ENCODE measurements at regions not wholly inside any gene's neighbourhood (a gene's known extent, or its start where the extent isn't known, plus 50 kb on each side); places are given as distances from the start of the nearest gene placed in this dataset.
A peak's percentile ranks its signal among the peaks of the same experiment; 100 is the strongest.
"Not testable (repeated sequence)": the region's sequence is repeated elsewhere in the genome, so short reads cannot be mapped to it uniquely, and the experiment has no call there.

DNA sequence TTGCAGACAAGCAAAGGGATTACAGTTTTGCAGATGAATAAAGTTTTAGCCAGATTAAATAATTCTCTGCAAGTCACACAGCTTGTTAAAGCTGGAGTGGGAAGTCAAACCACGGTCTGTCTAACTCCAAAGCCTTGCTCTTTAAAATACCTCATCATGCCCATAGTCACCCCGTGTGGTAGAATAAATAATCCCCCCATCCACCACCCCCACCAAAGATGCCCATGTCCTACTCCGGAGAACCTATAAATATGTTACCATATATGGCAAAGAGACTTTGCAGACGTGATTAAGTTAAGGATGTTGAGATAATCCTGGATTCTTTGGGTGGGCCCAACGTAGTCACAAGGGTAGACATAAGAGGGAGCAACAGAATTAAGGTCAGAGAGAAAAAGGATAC is 118.7 kb downstream of the BEND2 start:
- no peak for DNase-seq (ENCODE audit: low spot score)

DNA sequence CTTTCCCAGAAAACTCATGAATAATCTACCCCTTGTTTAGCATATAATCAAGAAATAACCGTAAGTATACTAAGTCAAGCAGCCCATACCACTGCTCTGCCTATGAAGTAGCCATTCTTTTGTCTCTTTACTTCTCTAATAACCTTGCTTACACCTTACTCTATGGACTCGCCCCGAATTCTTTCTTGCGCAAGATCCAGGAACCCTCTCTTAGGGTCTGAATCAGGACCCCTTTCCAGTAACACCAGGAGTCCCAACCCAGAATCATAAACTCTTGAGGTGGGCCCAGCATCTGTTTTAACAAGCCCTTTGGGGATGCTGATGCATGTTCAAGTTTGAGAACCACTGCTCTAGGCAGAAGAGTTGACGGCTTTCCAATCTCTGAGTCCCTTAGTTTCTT is 119.6 kb downstream of the BEND2 start:
- DNase-seq (ENCODE audit: low spot score): no peak

GRCh38 chrX:18099745-18100144 is 120.9 kb downstream of the BEND2 start:
- DNase-seq (ENCODE audit: low spot score): peak; percentile 40

DNA sequence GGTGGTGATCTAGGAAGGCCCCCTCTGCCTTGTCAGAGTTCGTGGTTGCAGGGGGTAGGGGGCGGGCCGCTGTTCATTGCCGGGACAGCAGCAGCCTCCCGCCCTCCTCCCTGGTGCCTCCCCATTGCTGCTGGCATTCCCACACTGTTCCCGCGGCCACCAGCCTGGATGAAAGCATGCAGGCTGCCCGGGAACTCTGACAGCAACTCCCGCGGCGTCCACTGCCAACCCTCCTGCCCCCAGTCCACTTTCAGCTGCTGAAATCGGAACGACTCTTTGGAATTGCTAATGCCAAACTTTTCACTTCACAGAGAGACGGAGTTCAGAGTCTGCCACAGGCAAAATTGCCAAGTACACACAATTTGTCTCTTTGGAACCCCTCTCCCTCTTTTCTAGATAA is 121.9 kb downstream of the BEND2 start:
- peak; percentile 7 for DNase-seq (ENCODE audit: low spot score)

- DNase-seq (ENCODE audit: low spot score): no peak
Measured at GRCh38 chrX:18076434-18076833, 144.3 kb downstream of the BEND2 start.

DNA sequence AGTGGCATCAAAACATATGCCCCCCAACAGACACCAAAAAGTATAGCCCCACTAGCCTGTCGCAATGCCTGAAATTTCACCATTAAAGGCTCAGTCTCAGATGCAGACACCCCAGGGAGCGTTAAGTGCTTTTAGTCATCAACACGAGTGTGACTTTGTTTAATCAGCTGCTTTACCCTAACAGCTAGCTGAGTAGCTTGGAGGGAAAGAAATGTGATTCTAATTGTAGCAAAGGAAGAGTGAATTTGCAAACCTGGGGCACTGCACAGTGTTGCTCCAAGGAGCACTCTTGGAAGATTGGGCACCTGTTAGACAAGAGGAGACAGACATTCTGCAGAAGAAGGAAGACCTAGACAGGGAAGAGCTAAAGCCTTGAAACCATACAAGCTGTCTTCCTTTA is 145.1 kb downstream of the BEND2 start:
- no peak for DNase-seq (ENCODE audit: low spot score)

- not testable (repeated sequence) for DNase-seq (ENCODE audit: low spot score)
Measured at GRCh38 chrX:18068045-18068444, 152.6 kb downstream of the BEND2 start.

DNA sequence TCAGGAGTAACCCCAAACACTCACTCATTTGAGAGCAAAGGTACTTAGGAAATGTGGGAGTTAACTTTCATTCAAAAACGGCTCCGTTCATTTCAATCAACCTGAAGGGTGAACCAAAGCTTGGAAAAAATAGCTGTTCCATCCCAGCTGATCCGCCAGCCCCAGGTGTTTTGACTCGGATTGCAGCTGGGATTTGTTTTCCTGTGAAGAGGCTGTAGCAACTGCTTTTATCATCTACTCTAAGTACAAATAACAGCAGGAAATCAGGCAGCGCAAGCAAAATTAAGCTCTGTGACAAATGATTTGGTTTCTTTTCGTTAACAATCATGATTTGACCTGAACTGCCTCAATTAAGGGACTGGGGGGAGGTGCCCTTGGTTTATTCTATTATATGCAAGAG is 154.7 kb downstream of the BEND2 start:
- DNase-seq (ENCODE audit: low spot score): no peak

GRCh38 chrX:18051690-18052089 is 169.0 kb downstream of the BEND2 start:
- DNase-seq (ENCODE audit: low spot score): peak; percentile 35

- peak; percentile 6 for DNase-seq (ENCODE audit: low spot score)
Measured at GRCh38 chrX:18047491-18047890, 173.2 kb downstream of the BEND2 start.

GRCh38 chrX:18045436-18045835 is 175.2 kb downstream of the BEND2 start:
- no peak for DNase-seq (ENCODE audit: low spot score)

DNA sequence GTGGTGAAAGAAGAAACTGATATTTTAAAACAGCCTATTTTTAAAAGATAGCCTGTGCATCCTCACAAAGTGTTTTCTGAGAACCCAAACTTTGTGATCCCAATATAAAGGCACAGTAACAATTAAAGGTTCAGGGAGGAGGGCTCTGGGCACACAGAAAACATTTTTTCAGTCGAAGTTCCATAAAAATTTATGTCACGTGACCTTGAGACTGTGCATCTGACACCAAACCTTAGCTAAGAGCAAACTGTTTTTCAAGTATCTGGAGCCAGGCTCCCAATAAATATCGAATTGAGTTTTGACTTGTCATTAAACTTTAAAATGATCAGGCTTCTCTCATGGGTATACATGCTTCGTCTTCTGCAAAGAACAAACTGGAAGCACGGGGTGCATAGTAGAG is 177.9 kb downstream of the BEND2 start:
- DNase-seq (ENCODE audit: low spot score): no peak

DNA sequence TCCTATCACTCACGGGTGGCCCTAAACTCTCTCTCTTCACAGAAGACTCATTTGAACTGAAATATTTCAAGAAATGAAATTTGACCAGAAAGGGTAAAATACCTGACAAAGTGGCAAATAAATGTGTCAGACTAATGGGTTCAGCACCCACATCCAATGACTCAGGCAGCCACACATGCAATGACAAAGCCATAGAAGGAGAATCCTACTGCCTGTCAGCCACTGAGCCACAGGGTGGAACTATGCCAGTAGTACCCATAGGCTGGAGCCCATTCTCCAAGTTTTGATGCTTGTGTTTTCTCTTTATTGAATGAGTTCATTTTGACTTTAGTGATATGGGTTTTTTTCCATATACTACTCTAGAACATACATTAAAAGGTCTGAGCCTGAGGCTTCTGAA is 179.0 kb downstream of the BEND2 start:
- DNase-seq (ENCODE audit: low spot score): no peak

DNA sequence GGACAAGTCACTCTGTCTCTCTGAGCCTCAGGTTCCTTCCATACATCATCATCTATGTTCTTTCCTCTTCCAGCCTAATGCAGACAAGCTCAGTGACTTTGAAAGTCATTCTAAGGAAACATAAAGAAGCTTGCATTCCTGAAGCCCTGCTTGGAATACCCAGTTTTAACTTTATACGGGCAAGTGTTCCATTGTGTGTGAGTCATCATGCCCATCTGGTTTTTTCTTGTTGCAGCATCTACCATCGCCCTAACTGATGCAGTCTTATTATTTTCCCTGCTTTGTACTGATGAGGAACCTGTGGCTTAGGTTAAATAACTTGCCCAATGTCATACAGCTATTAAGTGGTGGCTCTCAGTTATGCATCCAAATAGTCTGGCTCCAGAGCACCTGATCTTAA is 177.9 kb upstream of the RAI2 start:
- DNase-seq (ENCODE audit: low spot score): no peak

- no peak for DNase-seq (ENCODE audit: low spot score)
Measured at GRCh38 chrX:18036394-18036793, 175.3 kb upstream of the RAI2 start.

DNA sequence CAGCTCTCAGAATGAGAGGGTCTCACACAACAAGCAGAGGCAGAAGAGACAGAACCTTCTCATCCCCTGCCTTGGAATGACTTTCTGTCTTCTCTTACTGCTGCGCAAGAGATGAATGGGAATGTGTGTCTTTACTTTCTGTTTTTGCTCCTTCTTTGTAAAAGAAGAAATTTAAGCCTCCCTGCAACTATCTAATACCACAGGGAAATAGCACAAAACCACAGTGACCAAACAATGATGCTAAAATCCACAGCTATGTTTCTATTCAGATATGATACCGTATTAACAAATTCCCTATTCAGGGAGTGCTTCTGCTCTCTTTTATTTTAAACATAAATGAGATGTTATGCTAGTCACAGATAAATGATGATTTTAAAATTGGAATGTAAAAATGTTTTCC is 173.8 kb upstream of the RAI2 start:
- no peak for DNase-seq (ENCODE audit: low spot score)

DNA sequence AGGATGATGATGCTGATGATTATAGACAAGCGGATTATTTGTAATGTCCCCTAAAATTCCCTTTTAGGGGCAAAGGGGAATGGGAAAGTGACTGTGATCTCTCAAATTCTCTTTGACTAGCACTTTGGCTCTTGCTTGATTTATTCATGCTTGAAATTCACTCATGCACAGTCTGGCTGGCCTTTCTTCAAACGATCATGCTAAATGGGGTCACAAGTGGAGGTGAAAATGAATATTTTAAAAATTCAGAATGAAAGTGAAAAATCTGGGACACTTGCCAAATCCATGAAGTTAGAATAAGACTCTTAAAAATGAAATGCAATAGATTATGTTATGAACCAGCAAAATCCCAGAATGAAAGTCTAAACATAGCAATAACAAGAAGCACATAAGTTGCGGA is 173.4 kb upstream of the RAI2 start:
- no peak for DNase-seq (ENCODE audit: low spot score)

DNA sequence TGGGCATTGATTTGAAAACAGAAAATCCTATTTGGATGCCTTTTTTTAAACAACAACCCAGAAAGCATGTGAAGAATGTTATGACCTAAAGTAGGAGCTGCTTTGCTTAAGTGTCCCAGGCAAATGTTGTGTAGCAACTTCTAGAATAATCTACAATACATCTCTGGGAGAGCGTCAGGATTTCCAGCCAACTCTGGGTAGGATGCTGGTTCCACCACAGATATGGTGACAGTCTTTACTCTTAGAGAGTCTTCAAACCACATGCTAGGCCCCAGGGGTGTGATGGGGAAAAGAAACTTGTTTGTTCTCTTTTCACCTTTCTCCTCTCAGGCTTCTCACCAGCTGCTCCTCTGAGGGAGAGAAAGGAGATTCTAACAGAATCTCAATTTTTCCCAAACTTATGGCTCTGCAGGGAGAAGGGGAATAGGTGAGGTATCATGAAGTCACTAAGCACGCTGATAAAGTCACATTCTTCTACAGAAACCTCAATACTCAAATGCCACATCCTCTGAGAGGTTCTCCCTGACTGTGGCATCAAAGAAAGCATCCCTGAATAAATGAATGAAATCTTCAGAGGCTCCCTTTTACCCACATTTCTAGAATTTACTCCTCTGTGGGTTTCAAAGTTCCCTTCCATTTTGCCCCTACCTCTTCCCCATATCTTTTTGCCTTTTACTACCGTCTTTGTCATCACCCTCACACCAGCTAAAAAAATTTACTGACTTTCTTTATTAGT is 171.6 kb upstream of the RAI2 start:
- DNase-seq (ENCODE audit: low spot score): peak; percentile 30

- DNase-seq (ENCODE audit: low spot score): peak; percentile 72
Measured at GRCh38 chrX:18031726-18032375, 170.8 kb upstream of the RAI2 start.

DNA sequence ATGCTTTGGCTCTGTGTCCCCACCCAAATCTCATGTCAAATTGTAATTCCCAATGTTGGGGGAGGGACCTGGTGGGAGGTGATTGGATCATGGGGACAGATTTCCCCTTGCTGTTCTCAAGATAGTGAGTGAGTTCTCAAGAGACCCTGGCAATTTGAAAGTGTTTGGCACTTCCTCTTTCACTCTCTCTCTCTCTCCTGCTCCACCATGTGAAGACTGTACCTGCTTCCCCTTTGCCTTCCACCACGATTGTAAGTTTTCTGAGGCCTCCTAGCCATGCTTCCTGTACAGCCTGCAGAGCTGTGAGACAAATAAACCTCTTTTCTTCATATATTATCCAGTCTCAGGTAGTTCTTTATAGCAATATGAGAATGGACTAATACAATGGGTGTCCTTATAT is 169.6 kb upstream of the RAI2 start:
- not testable (repeated sequence) for DNase-seq (ENCODE audit: low spot score)

- no peak for DNase-seq (ENCODE audit: low spot score)
Measured at GRCh38 chrX:18026166-18026565, 165.1 kb upstream of the RAI2 start.

GRCh38 chrX:18017411-18017810 is 156.3 kb upstream of the RAI2 start:
- no peak for DNase-seq (ENCODE audit: low spot score)

GRCh38 chrX:18016941-18017340 is 155.8 kb upstream of the RAI2 start:
- DNase-seq (ENCODE audit: low spot score): no peak

DNA sequence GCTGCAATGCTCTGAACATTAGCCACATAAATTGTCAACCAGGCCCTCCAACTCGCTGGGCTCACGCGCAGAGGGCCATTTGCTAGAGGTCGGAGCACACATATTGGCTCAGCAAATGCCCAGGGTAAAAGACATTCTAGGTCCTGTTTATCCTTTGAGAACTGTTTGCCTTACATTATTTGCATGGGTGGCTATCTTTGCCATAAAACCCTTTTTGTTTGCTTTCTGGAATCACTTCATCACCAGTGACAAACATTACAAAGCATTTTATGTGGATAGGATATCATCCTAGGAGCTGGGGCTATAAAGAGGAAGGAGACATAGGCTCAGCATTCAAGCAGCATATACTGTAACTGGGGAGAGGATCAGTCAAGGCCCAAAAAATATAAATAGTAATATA is 149.2 kb upstream of the RAI2 start:
- DNase-seq (ENCODE audit: low spot score): no peak

All from umbilical cord (tissue), 1 donor.